ENCODE measurements at regions not wholly inside any gene's neighbourhood (a gene's known extent, or its start where the extent isn't known, plus 50 kb on each side); places are given as distances from the start of the nearest gene placed in this dataset.

GRCh38 chr2:15769235-15769634, 171.1 kb upstream of the MYCN start:
- H3K4me3 ChIP-seq (ENCODE audit: low read depth, low read length): no peak overlapping the region
- H3K79me2 ChIP-seq (ENCODE audit: control insufficient read depth, insufficient read depth, low read length, unreplicated experiment): no peaks in the 10 kb centered on the region
- no peak overlapping the region for H3K27ac ChIP-seq (ENCODE audit: low read depth, low read length)
- H3K4me1 ChIP-seq (ENCODE audit: control insufficient read depth, insufficient read depth, low read length, unreplicated experiment): no peaks in the 10 kb centered on the region
- no peak overlapping the region for H2AFZ ChIP-seq (ENCODE audit: low read length, unreplicated experiment)
- no peaks in the 10 kb centered on the region for H3K36me3 ChIP-seq (ENCODE audit: insufficient read depth, low read length)
- no peaks in the 10 kb centered on the region for H3K27me3 ChIP-seq (ENCODE audit: insufficient read depth, low read length)

GRCh38 chr2:15769676-15770547, 170.4 kb upstream of the MYCN start:
- Histone ChIP-seq H3K79me2 (ENCODE audit: control insufficient read depth, insufficient read depth, low read length, unreplicated experiment) (no peaks in the 10 kb centered on the region), H3K27me3 (ENCODE audit: insufficient read depth, low read length) (no peaks in the 10 kb centered on the region), H3K36me3 (ENCODE audit: insufficient read depth, low read length) (no peaks in the 10 kb centered on the region), H3K4me1 (ENCODE audit: control insufficient read depth, insufficient read depth, low read length, unreplicated experiment) (no peaks in the 10 kb centered on the region), H2AFZ (ENCODE audit: low read length, unreplicated experiment) (no peak overlapping the region), H3K4me3 (ENCODE audit: low read depth, low read length) (no peak overlapping the region), H3K27ac (ENCODE audit: low read depth, low read length) (no peak overlapping the region)

- Histone ChIP-seq H3K27me3 (ENCODE audit: insufficient read depth, low read length) (no peaks in the 10 kb centered on the region), H3K36me3 (ENCODE audit: insufficient read depth, low read length) (no peaks in the 10 kb centered on the region), H2AFZ (ENCODE audit: low read length, unreplicated experiment) (no peak overlapping the region), H3K27ac (ENCODE audit: low read depth, low read length) (no peak overlapping the region), H3K79me2 (ENCODE audit: control insufficient read depth, insufficient read depth, low read length, unreplicated experiment) (no peaks in the 10 kb centered on the region), H3K4me1 (ENCODE audit: control insufficient read depth, insufficient read depth, low read length, unreplicated experiment) (no peaks in the 10 kb centered on the region), H3K4me3 (ENCODE audit: low read depth, low read length) (no peak overlapping the region)
Observed at GRCh38 chr2:15770606-15771005, 169.7 kb upstream of the MYCN start.

GRCh38 chr2:15771124-15771523, 169.2 kb upstream of the MYCN start:
- no peaks in the 10 kb centered on the region for H3K27me3 ChIP-seq (ENCODE audit: insufficient read depth, low read length)

GRCh38 chr2:15772086-15772595, 168.2 kb upstream of the MYCN start:
- Histone ChIP-seq H3K4me3 (ENCODE audit: low read depth, low read length) (no peak overlapping the region), H3K79me2 (ENCODE audit: control insufficient read depth, insufficient read depth, low read length, unreplicated experiment) (no peaks in the 10 kb centered on the region), H2AFZ (ENCODE audit: low read length, unreplicated experiment) (no peak overlapping the region), H3K27ac (ENCODE audit: low read depth, low read length) (no peak overlapping the region), H3K27me3 (ENCODE audit: insufficient read depth, low read length) (no peaks in the 10 kb centered on the region), H3K4me1 (ENCODE audit: control insufficient read depth, insufficient read depth, low read length, unreplicated experiment) (no peaks in the 10 kb centered on the region), H3K36me3 (ENCODE audit: insufficient read depth, low read length) (no peaks in the 10 kb centered on the region)

More at GRCh38 chr2:15771124-15771523, 169.2 kb upstream of the MYCN start:
- no peak overlapping the region for H3K27ac ChIP-seq (ENCODE audit: low read depth, low read length)
- no peak overlapping the region for H3K4me3 ChIP-seq (ENCODE audit: low read depth, low read length)
- H3K36me3 ChIP-seq (ENCODE audit: insufficient read depth, low read length): no peaks in the 10 kb centered on the region
- no peak overlapping the region for H2AFZ ChIP-seq (ENCODE audit: low read length, unreplicated experiment)
- no peaks in the 10 kb centered on the region for H3K4me1 ChIP-seq (ENCODE audit: control insufficient read depth, insufficient read depth, low read length, unreplicated experiment)
- H3K79me2 ChIP-seq (ENCODE audit: control insufficient read depth, insufficient read depth, low read length, unreplicated experiment): no peaks in the 10 kb centered on the region

- H3K36me3 ChIP-seq (ENCODE audit: insufficient read depth, low read length): no peaks in the 10 kb centered on the region
- H3K27ac ChIP-seq (ENCODE audit: low read depth, low read length): no peak overlapping the region
- H3K4me3 ChIP-seq (ENCODE audit: low read depth, low read length): no peak overlapping the region
- H3K27me3 ChIP-seq (ENCODE audit: insufficient read depth, low read length): no peaks in the 10 kb centered on the region
- H3K4me1 ChIP-seq (ENCODE audit: control insufficient read depth, insufficient read depth, low read length, unreplicated experiment): no peaks in the 10 kb centered on the region
- no peaks in the 10 kb centered on the region for H3K79me2 ChIP-seq (ENCODE audit: control insufficient read depth, insufficient read depth, low read length, unreplicated experiment)
- no peak overlapping the region for H2AFZ ChIP-seq (ENCODE audit: low read length, unreplicated experiment)
Observed at GRCh38 chr2:15772681-15773080, 167.7 kb upstream of the MYCN start.

- Histone ChIP-seq H3K4me1 (ENCODE audit: control insufficient read depth, insufficient read depth, low read length, unreplicated experiment) (no peaks in the 10 kb centered on the region), H3K27me3 (ENCODE audit: insufficient read depth, low read length) (no peaks in the 10 kb centered on the region), H3K27ac (ENCODE audit: low read depth, low read length) (no peak overlapping the region), H2AFZ (ENCODE audit: low read length, unreplicated experiment) (no peak overlapping the region), H3K4me3 (ENCODE audit: low read depth, low read length) (no peak overlapping the region), H3K79me2 (ENCODE audit: control insufficient read depth, insufficient read depth, low read length, unreplicated experiment) (no peaks in the 10 kb centered on the region), H3K36me3 (ENCODE audit: insufficient read depth, low read length) (no peaks in the 10 kb centered on the region)
Observed at GRCh38 chr2:15773204-15773603, 167.1 kb upstream of the MYCN start.

- Histone ChIP-seq H3K27me3 (ENCODE audit: insufficient read depth, low read length) (no peaks in the 10 kb centered on the region), H3K4me1 (ENCODE audit: control insufficient read depth, insufficient read depth, low read length, unreplicated experiment) (no peaks in the 10 kb centered on the region), H3K79me2 (ENCODE audit: control insufficient read depth, insufficient read depth, low read length, unreplicated experiment) (no peaks in the 10 kb centered on the region), H3K27ac (ENCODE audit: low read depth, low read length) (no peak overlapping the region), H3K4me3 (ENCODE audit: low read depth, low read length) (no peak overlapping the region), H2AFZ (ENCODE audit: low read length, unreplicated experiment) (no peak overlapping the region), H3K36me3 (ENCODE audit: insufficient read depth, low read length) (no peaks in the 10 kb centered on the region)
Observed at GRCh38 chr2:15773846-15774245, 166.5 kb upstream of the MYCN start.

GRCh38 chr2:15775753-15776628, 164.4 kb upstream of the MYCN start:
- Histone ChIP-seq H2AFZ (ENCODE audit: low read length, unreplicated experiment) (no peak overlapping the region), H3K4me1 (ENCODE audit: control insufficient read depth, insufficient read depth, low read length, unreplicated experiment) (no peaks in the 10 kb centered on the region), H3K79me2 (ENCODE audit: control insufficient read depth, insufficient read depth, low read length, unreplicated experiment) (no peaks in the 10 kb centered on the region), H3K27ac (ENCODE audit: low read depth, low read length) (no peak overlapping the region), H3K36me3 (ENCODE audit: insufficient read depth, low read length) (no peaks in the 10 kb centered on the region), H3K27me3 (ENCODE audit: insufficient read depth, low read length) (no peaks in the 10 kb centered on the region), H3K4me3 (ENCODE audit: low read depth, low read length) (no peak overlapping the region)

- no peak overlapping the region for H3K27ac ChIP-seq (ENCODE audit: low read depth, low read length)
- no peaks in the 10 kb centered on the region for H3K27me3 ChIP-seq (ENCODE audit: insufficient read depth, low read length)
- no peaks in the 10 kb centered on the region for H3K36me3 ChIP-seq (ENCODE audit: insufficient read depth, low read length)
- H3K79me2 ChIP-seq (ENCODE audit: control insufficient read depth, insufficient read depth, low read length, unreplicated experiment): no peaks in the 10 kb centered on the region
- H2AFZ ChIP-seq (ENCODE audit: low read length, unreplicated experiment): no peak overlapping the region
- H3K4me1 ChIP-seq (ENCODE audit: control insufficient read depth, insufficient read depth, low read length, unreplicated experiment): no peaks in the 10 kb centered on the region
- H3K4me3 ChIP-seq (ENCODE audit: low read depth, low read length): no peak overlapping the region
Observed at GRCh38 chr2:15776629-15776919, 163.8 kb upstream of the MYCN start.

All from ACC112 (cell line).